ENCODE measurements at regions not wholly inside any gene's neighbourhood (a gene's known extent, or its start where the extent isn't known, plus 50 kb on each side); places are given as distances from the start of the nearest gene placed in this dataset.

DNA sequence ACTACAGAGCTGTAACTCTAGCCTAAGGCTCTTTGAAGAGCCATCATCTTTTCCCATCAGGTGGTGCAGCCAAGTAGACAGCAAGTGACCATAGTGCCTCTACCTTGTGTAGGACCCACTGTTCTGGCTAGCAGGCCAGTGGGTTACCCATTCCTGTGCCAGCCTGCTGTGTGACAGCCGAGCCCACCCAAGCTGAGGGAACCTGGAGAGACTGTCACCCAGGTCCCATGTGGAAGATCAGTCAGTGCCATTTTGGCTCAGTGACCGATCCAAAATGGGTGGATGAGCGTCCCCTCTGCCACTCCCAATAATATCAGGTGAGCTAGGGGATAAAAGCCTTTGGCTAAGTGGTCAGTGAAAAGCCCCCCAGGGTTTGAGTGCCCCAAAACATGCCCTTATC lies 417.9 kb downstream of the MATN1 start:
- Histone ChIP-seq H3K36me3 (ENCODE audit: control insufficient read depth in 2 of 2, insufficient read depth in 2 of 2, low read length in 1 of 2) (no peaks in the 10 kb centered on the region), H3K27ac (ENCODE audit: control insufficient read depth, insufficient read depth) (no peak overlapping the region), H3K4me2 (ENCODE audit: control insufficient read depth, insufficient read depth) (no peak overlapping the region), H2AFZ (ENCODE audit: control insufficient read depth, low read depth, low read length) (no peak overlapping the region), H3K27me3 (replicated peaks in 1 of 2; ENCODE audit: control insufficient read depth in 2 of 2, insufficient read depth in 2 of 2, low read length in 1 of 2) (no peaks in the 10 kb centered on the region; a peak in 1 of 4 replicates), H3K9ac (ENCODE audit: control insufficient read depth, insufficient read depth, low read length) (no peak overlapping the region), H3K4me1 (ENCODE audit: control insufficient read depth, insufficient read depth, low read length) (no peaks in the 10 kb centered on the region), H3K79me2 (ENCODE audit: control insufficient read depth, insufficient read depth, low read length) (no peaks in the 10 kb centered on the region), H3K4me3 (no peak overlapping the region), H3K9me3 (replicated peaks; ENCODE audit: control insufficient read depth, insufficient read depth, low read length) (no peaks in the 10 kb centered on the region), H4K20me1 (ENCODE audit: control insufficient read depth, insufficient read depth) (no peaks in the 10 kb centered on the region)
- TF ChIP-seq, protein P1, sequence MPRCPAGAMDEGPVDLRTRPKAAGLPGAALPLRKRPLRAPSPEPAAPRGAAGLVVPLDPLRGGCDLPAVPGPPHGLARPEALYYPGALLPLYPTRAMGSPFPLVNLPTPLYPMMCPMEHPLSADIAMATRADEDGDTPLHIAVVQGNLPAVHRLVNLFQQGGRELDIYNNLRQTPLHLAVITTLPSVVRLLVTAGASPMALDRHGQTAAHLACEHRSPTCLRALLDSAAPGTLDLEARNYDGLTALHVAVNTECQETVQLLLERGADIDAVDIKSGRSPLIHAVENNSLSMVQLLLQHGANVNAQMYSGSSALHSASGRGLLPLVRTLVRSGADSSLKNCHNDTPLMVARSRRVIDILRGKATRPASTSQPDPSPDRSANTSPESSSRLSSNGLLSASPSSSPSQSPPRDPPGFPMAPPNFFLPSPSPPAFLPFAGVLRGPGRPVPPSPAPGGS (IDR thresholded peaks at IDR 0.05; ENCODE audit: borderline replicate concordance, insufficient read depth, low read depth, low read length, poor library complexity, severe bottlenecking) = no peak
- no peak for TF ChIP-seq HDAC2 (IDR thresholded peaks at IDR 0.05)
- ATAC-seq (no peak), DNase-seq (ENCODE audit: low read depth, low spot score) (no peak), FAIRE-seq (no peak)
- intact Hi-C loops (cut with micrococcal nuclease; ENCODE audit: unreplicated experiment) (no loop called here), in situ Hi-C loops (cut with MboI) (no loop called here)
- BruUV-seq (replicated peaks) = no TSS peak
- 3% methylated on average over 3 of the region's 3 CpGs for WGBS (ENCODE audit: insufficient coverage, insufficient replicate concordance, low lambda C conversion rate, missing lambda C conversion rate)
- ChIA-PET POLR2A (no interaction called here), SMC1A (ENCODE audit: uncharacterized antibody, unreplicated experiment) (interaction anchor here (0.6 kb wide), 1 partner anchor 66 kb away, joined by 3 read pairs; no protein-coding TSS in a partner anchor), CTCF (no interaction called here), RAD21 (ENCODE audit: unreplicated experiment) (no interaction called here)

DNA sequence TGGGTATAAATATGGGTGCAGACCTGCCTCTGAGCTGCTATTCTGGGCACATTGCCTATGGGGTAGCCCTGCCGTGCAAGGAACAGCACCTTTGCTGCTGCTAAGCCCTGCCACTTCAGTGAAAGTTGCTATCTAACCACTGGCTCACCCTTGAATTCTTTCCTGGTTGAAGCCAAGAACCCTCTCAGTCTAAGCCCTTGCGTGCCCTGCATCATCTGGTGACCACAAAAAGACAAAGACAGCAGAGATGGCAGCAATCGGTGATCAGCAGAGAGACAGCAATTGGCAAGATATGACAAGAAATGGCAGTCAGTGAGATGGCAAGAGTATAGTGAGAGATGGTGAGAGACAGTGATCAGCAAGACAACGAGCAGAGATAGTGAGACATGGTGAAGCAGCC lies 418.3 kb downstream of the MATN1 start:
- DNase-seq (ENCODE audit: low read depth, low spot score) = no peak
- H3K4me2 ChIP-seq (ENCODE audit: control insufficient read depth, insufficient read depth) = no peak overlapping the region
- no peak for FAIRE-seq
- 31% methylated on average over 4 of the region's 4 CpGs for WGBS (ENCODE audit: insufficient coverage, insufficient replicate concordance, low lambda C conversion rate, missing lambda C conversion rate)
- SMC1A ChIA-PET (ENCODE audit: uncharacterized antibody, unreplicated experiment) = interaction anchor here (0.6 kb wide), 1 partner anchor 66 kb away, joined by 3 read pairs; no protein-coding TSS in a partner anchor
- no peak overlapping the region for H3K27ac ChIP-seq (ENCODE audit: control insufficient read depth, insufficient read depth)
- no peak overlapping the region for H3K4me3 ChIP-seq
- H2AFZ ChIP-seq (ENCODE audit: control insufficient read depth, low read depth, low read length) = no peak overlapping the region
- intact Hi-C loops (cut with micrococcal nuclease; ENCODE audit: unreplicated experiment) (no loop called here), in situ Hi-C loops (cut with MboI) (no loop called here)
- no TSS peak for BruUV-seq (replicated peaks)
- no peaks in the 10 kb centered on the region for H3K79me2 ChIP-seq (ENCODE audit: control insufficient read depth, insufficient read depth, low read length)
- TF ChIP-seq SUPT20H (IDR thresholded peaks at IDR 0.05; ENCODE audit: borderline replicate concordance, control insufficient read depth, low read depth, low read length) = no peak
- no peak for TF ChIP-seq SMAD1 (IDR thresholded peaks at IDR 0.05; ENCODE audit: low read depth, partially characterized antibody)
- RAD21 ChIA-PET (ENCODE audit: unreplicated experiment) = no interaction called here
- no peaks in the 10 kb centered on the region; a peak in 1 of 4 replicates for H3K27me3 ChIP-seq (replicated peaks in 1 of 2; ENCODE audit: control insufficient read depth in 2 of 2, insufficient read depth in 2 of 2, low read length in 1 of 2)
- H3K9ac ChIP-seq (ENCODE audit: control insufficient read depth, insufficient read depth, low read length) = no peak overlapping the region
- H3K36me3 ChIP-seq (ENCODE audit: control insufficient read depth in 2 of 2, insufficient read depth in 2 of 2, low read length in 1 of 2) = no peaks in the 10 kb centered on the region
- no peaks in the 10 kb centered on the region for H4K20me1 ChIP-seq (ENCODE audit: control insufficient read depth, insufficient read depth)
- CTCF ChIA-PET = no interaction called here
- H3K4me1 ChIP-seq (ENCODE audit: control insufficient read depth, insufficient read depth, low read length) = no peaks in the 10 kb centered on the region
- H3K9me3 ChIP-seq (replicated peaks; ENCODE audit: control insufficient read depth, insufficient read depth, low read length) = no peaks in the 10 kb centered on the region
- POLR2A ChIA-PET = no interaction called here
- no peak for ATAC-seq
